Neural progenitor cell (in vitro differentiated cells): ENCODE measurements at regions not wholly inside any gene's neighbourhood (a gene's known extent, or its start where the extent isn't known, plus 50 kb on each side); places are given as distances from the start of the nearest gene placed in this dataset.

Experiments used
- DNase-seq: peaks from one replicate; pipeline ENCODE4 v3.0.0-alpha.2; 2016; ENCODE audit warnings: low spot score
- H2AFZ ChIP-seq: fragments of 200-600 bp; sonication (generic); replicated peaks from 2 replicates; pipeline ENCODE4 v1.6.1; 2016; ENCODE audit warnings: antibody characterized with exemption
- H3F3A ChIP-seq: fragments of 200-600 bp; sonication (generic); 2 replicates; pipeline ENCODE4 v1.6.1; 2016; ENCODE audit warnings: antibody characterized with exemption, low read depth
- H3K27ac ChIP-seq: fragments of 200-600 bp; sonication (generic); 2 replicates; pipeline ENCODE4 v1.5.1; 2016; ENCODE audit warnings: mild to moderate bottlenecking
- H3K27me3 ChIP-seq: fragments of 200-600 bp; sonication (generic); 2 replicates; pipeline ENCODE4 v1.6.1; 2016; ENCODE audit warnings: mild to moderate bottlenecking, moderate library complexity
- H3K36me3 ChIP-seq: fragments of 200-600 bp; sonication (generic); 2 replicates; pipeline ENCODE4 v1.5.1; 2016
- H3K4me1 ChIP-seq: fragments of 200-600 bp; sonication (generic); 2 replicates; pipeline ENCODE4 v1.6.1; 2016; ENCODE audit warnings: mixed run types
- H3K4me2 ChIP-seq: fragments of 200-600 bp; sonication (generic); 2 replicates; pipeline ENCODE4 v1.6.1; 2016
- H3K4me3 ChIP-seq: fragments of 200-600 bp; sonication (generic); 2 replicates; pipeline ENCODE4 v1.5.1; 2016
- H3K79me2 ChIP-seq: fragments of 200-600 bp; sonication (generic); 2 replicates; pipeline ENCODE4 v1.6.1; 2016; ENCODE audit warnings: low read depth
- H3K9ac ChIP-seq: fragments of 200-600 bp; sonication (generic); 2 replicates; pipeline ENCODE4 v1.6.1; 2016
- H3K9me3 ChIP-seq: fragments of 200-600 bp; sonication (generic); 2 replicates; pipeline ENCODE4 v1.5.1; 2016; ENCODE audit warnings: low read depth
- H4K20me1 ChIP-seq: fragments of 200-600 bp; sonication (generic); 2 replicates; pipeline ENCODE4 v1.6.1; 2016; ENCODE audit warnings: low read depth
- H3K27ac Mint-ChIP-seq: 3 replicates; pipeline ENCODE4 v1.8.0; 2021; ENCODE audit warnings: mixed read lengths
- H3K27me3 Mint-ChIP-seq: 2 replicates; pipeline ENCODE4 v1.8.0; 2022; ENCODE audit warnings: low read depth, mild to moderate bottlenecking, inconsistent platforms, moderate library complexity, mixed read lengths; ENCODE audit not compliant: insufficient read depth
- H3K36me3 Mint-ChIP-seq: 3 replicates; pipeline ENCODE4 v1.8.0; 2021; ENCODE audit warnings: mixed read lengths
- H3K4me1 Mint-ChIP-seq: 3 replicates; pipeline ENCODE4 v1.8.0; 2021; ENCODE audit warnings: mixed read lengths
- H3K4me3 Mint-ChIP-seq: 3 replicates; pipeline ENCODE4 v1.8.0; 2021; ENCODE audit warnings: mild to moderate bottlenecking, moderate library complexity, mixed read lengths
- H3K9me3 Mint-ChIP-seq: 3 replicates; pipeline ENCODE4 v1.8.0; 2020; ENCODE audit warnings: mixed read lengths
- CTCF ChIP-seq: fragments of 200-600 bp; sonication (generic); IDR thresholded peaks from 2 replicates; pipeline ENCODE4 v1.5.1; 2017; ENCODE audit warnings: antibody characterized with exemption, mild to moderate bottlenecking
- EZH2 ChIP-seq: fragments of 200-600 bp; sonication (generic); IDR thresholded peaks from 2 replicates; pipeline ENCODE4 v1.6.1; 2017; ENCODE audit warnings: antibody characterized with exemption, mild to moderate bottlenecking, moderate library complexity
- EZH2phosphoT487 ChIP-seq: fragments of 200-600 bp; sonication (generic); IDR thresholded peaks from 2 replicates; pipeline ENCODE4 v1.6.1; 2017; ENCODE audit warnings: antibody characterized with exemption

GRCh38 chr4:129179276-129179675, 83.3 kb downstream of the C4orf33 start:
- no peak overlapping the region for H3K27ac Mint-ChIP-seq
- Histone ChIP-seq H3F3A (no peaks in the 10 kb centered on the region), H3K79me2 (no peaks in the 10 kb centered on the region), H4K20me1 (no peaks in the 10 kb centered on the region), H3K36me3 (no peaks in the 10 kb centered on the region), H3K4me3 (no peak overlapping the region), H3K9ac (no peak overlapping the region), H3K4me2 (no peak overlapping the region), H3K27ac (no peak overlapping the region), H3K27me3 (no peaks in the 10 kb centered on the region), H3K9me3 (no peaks in the 10 kb centered on the region), H2AFZ (no peak overlapping the region), H3K4me1 (no peaks in the 10 kb centered on the region)
- no peaks in the 10 kb centered on the region for H3K27me3 Mint-ChIP-seq
- no peak for TF ChIP-seq CTCF
- TF ChIP-seq EZH2: no peak
- no peak for TF ChIP-seq EZH2phosphoT487
- H3K9me3 Mint-ChIP-seq: no peaks in the 10 kb centered on the region
- H3K4me1 Mint-ChIP-seq: no peaks in the 10 kb centered on the region
- H3K4me3 Mint-ChIP-seq: no peak overlapping the region
- no peak for DNase-seq
- H3K36me3 Mint-ChIP-seq: no peaks in the 10 kb centered on the region

GRCh38 chr4:129189630-129190029, 93.7 kb downstream of the C4orf33 start:
- no peak overlapping the region for H3K27ac Mint-ChIP-seq
- no peaks in the 10 kb centered on the region for H3K9me3 ChIP-seq
- H3K36me3 Mint-ChIP-seq: no peaks in the 10 kb centered on the region

DNA sequence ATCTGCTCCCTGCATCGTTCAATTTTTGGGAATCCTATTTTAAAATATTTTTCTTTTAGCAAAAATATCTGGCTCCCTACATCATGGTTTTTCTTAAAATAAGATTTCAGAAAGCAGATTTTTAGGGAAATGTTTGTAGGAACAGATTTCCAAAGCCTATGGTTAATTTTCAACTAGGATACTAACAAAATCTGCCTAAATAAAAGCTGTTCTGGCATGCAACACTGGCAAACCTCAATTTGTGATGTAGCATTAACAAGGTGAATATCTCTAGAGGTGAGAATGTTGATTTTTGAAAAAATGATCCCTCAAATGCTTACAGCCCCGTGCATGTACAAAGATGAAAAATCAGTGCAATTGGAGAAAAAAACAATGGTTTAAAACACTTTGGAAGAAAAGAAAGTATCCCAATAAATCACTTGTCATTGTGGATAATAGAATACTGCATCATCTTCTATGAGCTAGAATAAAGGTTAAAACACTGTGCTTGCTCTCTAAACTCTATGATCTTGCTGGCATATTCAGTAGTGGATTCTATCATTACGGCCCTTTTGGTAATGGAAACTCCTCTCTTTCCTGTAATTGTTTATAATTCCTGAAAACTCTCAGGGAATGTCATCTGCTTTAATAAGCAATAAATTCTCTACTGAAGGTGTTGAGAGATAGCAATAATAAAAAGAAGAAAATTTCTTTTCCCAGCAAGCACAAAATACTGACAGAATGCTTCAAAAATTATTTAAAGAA, 97.6 kb downstream of the C4orf33 start:
- Histone ChIP-seq H3K4me3 (no peak overlapping the region), H3K27ac (no peak overlapping the region), H3K27me3 (no peaks in the 10 kb centered on the region), H3K36me3 (no peaks in the 10 kb centered on the region), H3K9me3 (no peaks in the 10 kb centered on the region), H3K9ac (no peak overlapping the region), H4K20me1 (no peaks in the 10 kb centered on the region), H3K4me1 (no peaks in the 10 kb centered on the region), H3F3A (no peaks in the 10 kb centered on the region), H2AFZ (no peak overlapping the region), H3K79me2 (no peaks in the 10 kb centered on the region), H3K4me2 (no peak overlapping the region)
- no peak overlapping the region for H3K27ac Mint-ChIP-seq
- no peak for DNase-seq
- H3K9me3 Mint-ChIP-seq: no peaks in the 10 kb centered on the region
- H3K36me3 Mint-ChIP-seq: no peaks in the 10 kb centered on the region
- TF ChIP-seq CTCF: no peak
- TF ChIP-seq EZH2: no peak
- no peak for TF ChIP-seq EZH2phosphoT487
- no peak overlapping the region for H3K4me3 Mint-ChIP-seq
- H3K4me1 Mint-ChIP-seq: no peaks in the 10 kb centered on the region
- H3K27me3 Mint-ChIP-seq: no peaks in the 10 kb centered on the region

More at GRCh38 chr4:129189630-129190029, 93.7 kb downstream of the C4orf33 start:
- H3K4me1 Mint-ChIP-seq: no peaks in the 10 kb centered on the region
- H3K9me3 Mint-ChIP-seq: no peaks in the 10 kb centered on the region
- Histone ChIP-seq H3K4me1 (no peaks in the 10 kb centered on the region), H4K20me1 (no peaks in the 10 kb centered on the region), H3K4me3 (no peak overlapping the region), H2AFZ (no peak overlapping the region), H3K4me2 (no peak overlapping the region), H3K79me2 (no peaks in the 10 kb centered on the region), H3K36me3 (no peaks in the 10 kb centered on the region), H3K27me3 (no peaks in the 10 kb centered on the region), H3K27ac (no peak overlapping the region), H3K9ac (no peak overlapping the region), H3F3A (no peaks in the 10 kb centered on the region)
- no peak overlapping the region for H3K4me3 Mint-ChIP-seq
- TF ChIP-seq CTCF (no peak), EZH2 (no peak), EZH2phosphoT487 (no peak)
- DNase-seq: no peak
- H3K27me3 Mint-ChIP-seq: no peaks in the 10 kb centered on the region
